ENCODE measurements at regions not wholly inside any gene's neighbourhood (a gene's known extent, or its start where the extent isn't known, plus 50 kb on each side); places are given as distances from the start of the nearest gene placed in this dataset.
A peak's percentile ranks its signal among the peaks of the same experiment; 100 is the strongest.
"Not testable (repeated sequence)": the region's sequence is repeated elsewhere in the genome, so short reads cannot be mapped to it uniquely, and the experiment has no call there.

- DNase-seq (ENCODE audit: low spot score) = no peak
- intact Hi-C loops (cut with DNase I) = no loop called here
Measured at GRCh38 chr15:88993662-88994061, 80.5 kb upstream of the MFGE8 start.

GRCh38 chr15:88994286-88994685 lies 81.1 kb upstream of the MFGE8 start:
- intact Hi-C loops (cut with DNase I) = no loop called here

DNA sequence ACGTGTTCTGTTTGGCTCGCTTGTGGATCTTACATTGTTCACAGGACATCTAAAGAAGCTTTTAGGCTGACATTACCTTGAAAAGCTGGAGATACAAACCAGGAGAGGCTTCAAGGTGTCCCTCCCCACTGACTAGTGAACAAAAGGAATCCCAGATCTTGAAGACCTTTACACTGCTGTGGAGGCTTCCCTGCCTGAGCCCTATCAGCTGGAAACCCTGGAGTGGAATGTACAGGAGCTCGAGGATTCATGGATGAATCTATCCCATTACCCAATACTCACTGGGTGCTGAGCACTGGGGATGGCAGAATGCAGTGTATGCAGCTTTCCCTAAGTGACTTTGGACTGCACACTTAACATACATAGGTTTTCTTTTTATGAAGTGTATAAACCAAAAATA lies 82.3 kb upstream of the MFGE8 start:
- no peak for DNase-seq (ENCODE audit: low spot score)
- intact Hi-C loops (cut with DNase I) = no loop called here

More at GRCh38 chr15:88994286-88994685, 81.1 kb upstream of the MFGE8 start:
- no peak for DNase-seq (ENCODE audit: low spot score)

GRCh38 chr15:88997531-88997930 lies 84.4 kb upstream of the MFGE8 start:
- intact Hi-C loops (cut with DNase I) = no loop called here
- no peak for DNase-seq (ENCODE audit: low spot score)

GRCh38 chr15:88998980-88999713 lies 86.0 kb upstream of the MFGE8 start:
- intact Hi-C loops (cut with DNase I) = no loop called here
- DNase-seq (ENCODE audit: low spot score) = no peak

- intact Hi-C loops (cut with DNase I); DNase-seq (ENCODE audit: low spot score): not testable (repeated sequence)
Measured at GRCh38 chr15:89001708-89002275, 86.5 kb upstream of the ABHD2 start.

DNA sequence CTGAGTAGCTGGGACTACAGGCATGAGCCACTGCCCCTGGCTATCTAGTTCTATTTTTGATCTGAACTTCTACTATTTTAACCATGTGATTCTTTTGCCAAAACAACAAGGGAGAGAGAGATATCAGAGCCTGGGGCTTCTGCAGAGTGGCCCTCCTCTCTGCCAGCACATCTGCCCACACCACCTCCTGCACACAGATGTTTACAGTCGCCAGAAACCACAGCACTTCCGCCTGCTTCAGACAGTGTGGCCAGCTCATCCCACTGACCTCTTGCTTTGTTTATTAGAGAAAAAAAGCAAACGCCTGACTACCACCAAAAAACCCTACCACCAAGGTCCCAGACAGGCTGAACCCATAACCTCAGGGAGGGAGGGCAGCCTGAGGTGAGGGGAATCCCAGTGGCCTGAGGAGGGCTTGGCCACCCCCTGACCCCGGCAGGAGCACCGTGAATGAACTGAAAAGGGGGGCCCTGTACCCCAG lies 85.9 kb upstream of the ABHD2 start:
- no peak for DNase-seq (ENCODE audit: low spot score)
- intact Hi-C loops (cut with DNase I) = no loop called here

- intact Hi-C loops (cut with DNase I) = no loop called here
- no peak for DNase-seq (ENCODE audit: low spot score)
Measured at GRCh38 chr15:89002830-89003229, 85.4 kb upstream of the ABHD2 start.

- no peak for DNase-seq (ENCODE audit: low spot score)
- intact Hi-C loops (cut with DNase I) = loop anchor here (2.0 kb wide), 1 partner anchor 95 kb away; no protein-coding TSS in a partner anchor
Measured at GRCh38 chr15:89003865-89004725, 84.2 kb upstream of the ABHD2 start.

GRCh38 chr15:89004726-89005030 lies 83.6 kb upstream of the ABHD2 start:
- no peak for DNase-seq (ENCODE audit: low spot score)
- intact Hi-C loops (cut with DNase I) = loop anchor here (2.0 kb wide), 1 partner anchor 96 kb away; no protein-coding TSS in a partner anchor

DNA sequence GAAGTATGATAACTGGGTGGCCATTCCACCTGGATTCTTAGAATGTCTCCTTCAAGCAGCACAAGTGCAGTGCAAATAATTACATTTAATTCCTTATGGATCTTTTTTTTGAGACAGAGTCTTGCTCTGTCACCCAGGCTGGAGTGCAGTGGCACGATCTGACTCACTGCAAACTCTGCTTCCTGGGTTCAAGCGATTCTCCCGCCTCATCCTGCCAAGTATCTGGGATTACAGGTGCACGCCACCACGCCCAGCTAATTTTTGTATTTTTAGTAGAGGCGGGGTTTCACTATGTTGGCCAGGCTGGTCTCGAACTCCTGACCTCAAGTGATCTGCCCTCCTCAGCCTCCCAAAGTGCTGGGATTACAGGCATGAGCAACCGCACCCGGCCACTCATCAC lies 80.7 kb upstream of the ABHD2 start:
- DNase-seq (ENCODE audit: low spot score); intact Hi-C loops (cut with DNase I): not testable (repeated sequence)

DNA sequence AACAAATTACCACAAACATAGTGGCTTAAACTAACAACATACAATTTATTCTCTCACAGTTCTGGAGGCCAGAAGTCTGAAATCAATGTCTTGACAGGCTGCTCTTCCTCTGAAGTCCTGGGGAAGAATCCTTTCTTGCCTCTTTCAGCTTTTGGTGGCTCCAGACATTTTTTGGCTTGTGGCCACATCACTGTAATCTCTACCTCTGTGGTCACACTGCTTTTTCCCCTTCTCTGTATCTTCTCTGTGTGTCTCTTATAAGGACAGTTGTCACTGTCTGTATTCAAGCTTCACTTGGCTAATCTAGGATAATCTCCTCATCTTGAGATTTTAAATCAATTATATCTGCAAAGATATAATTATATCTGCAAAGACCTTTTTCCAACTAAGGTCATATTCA lies 80.3 kb upstream of the ABHD2 start:
- intact Hi-C loops (cut with DNase I) = no loop called here
- no peak for DNase-seq (ENCODE audit: low spot score)

DNA sequence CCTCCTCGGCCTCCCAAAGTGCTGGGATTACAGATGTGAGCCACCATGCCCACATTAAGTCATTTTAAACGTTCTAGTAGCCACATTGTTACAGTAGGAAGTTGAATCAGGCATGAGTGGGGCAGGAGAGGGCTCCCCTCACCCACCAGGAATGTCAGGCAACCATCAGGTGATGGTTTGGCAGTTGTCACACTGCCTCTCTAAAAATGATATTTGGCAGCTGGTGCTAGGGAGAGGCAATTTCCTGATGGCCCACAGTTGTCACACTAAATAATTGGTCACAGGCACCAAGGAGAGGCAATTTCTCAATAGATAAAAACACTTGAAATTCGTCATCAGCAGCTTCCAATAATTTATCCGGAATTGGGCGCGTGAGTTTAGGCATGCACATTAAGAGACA lies 79.2 kb upstream of the ABHD2 start:
- intact Hi-C loops (cut with DNase I) = no loop called here
- no peak for DNase-seq (ENCODE audit: low spot score)

DNA sequence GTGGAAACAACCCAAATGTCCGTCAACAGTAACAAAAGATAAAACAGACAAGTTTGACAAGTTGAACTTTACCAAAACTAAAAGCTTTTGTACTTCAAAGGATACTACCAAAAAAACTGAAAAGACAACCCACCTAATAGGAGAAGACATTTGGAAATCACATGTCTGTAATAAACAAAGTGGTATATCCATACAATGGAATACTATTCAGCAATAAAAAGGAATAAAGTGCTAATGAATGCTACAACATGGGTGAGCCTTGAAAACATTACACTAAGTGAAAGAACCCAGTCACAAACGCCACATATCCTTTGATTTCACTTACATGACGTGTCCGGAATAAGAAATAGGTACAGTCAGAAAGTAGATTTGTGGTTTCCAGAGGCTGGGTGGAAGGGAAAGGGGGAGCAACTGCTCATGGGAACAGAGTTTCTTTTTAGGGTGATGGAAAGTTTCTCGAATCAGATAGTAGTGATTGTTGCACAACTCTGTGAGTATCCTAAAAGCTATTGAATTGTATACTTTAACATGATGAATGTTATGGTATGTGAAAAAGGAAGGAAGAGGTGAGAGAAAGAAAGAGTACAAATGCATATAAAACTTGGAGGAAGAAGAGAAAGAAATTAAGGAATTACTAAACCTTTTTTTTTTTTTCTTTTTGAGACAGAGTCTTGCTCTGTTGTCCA lies 72.7 kb upstream of the ABHD2 start:
- intact Hi-C loops (cut with DNase I) = loop anchor here (2.0 kb wide), 1 partner anchor 111 kb away; no protein-coding TSS in a partner anchor
- DNase-seq (ENCODE audit: low spot score) = no peak

GRCh38 chr15:89016549-89017041 lies 71.7 kb upstream of the ABHD2 start:
- DNase-seq (ENCODE audit: low spot score) = no peak
- intact Hi-C loops (cut with DNase I) = loop anchor here (2.0 kb wide), 1 partner anchor 112 kb away; no protein-coding TSS in a partner anchor

DNA sequence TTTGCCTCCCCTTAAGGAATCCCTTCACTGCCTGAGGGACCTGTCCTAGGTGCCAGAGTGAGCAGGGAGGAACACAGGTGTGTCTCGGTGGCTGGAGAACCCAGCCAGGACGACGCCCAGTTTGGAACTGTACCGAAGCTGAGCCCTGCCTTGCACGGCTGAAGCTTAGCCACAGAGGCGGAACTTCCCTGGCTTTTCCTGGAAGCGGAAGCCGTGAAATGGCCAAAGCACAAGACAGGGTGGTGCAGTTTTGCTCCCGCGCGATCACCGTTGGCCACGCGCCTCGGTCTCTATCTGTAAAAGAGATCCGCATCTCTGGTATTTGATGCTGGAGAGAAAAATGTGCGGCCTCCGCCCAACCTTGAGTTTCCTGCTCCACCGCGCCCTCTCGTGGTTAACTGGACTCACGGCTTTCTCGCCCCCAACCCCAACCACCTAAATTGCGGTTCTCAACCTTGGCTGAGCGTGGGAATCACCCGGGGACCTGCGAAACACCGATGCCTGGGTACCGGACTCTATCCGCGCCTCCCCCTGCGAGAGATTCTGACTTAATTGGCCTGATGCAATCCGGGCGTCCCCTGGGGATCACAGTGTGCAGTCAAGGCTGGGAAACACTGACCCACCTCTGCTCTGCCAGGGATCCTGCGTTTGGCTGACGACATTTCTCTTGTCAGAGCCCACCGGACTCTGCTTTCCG lies 70.7 kb upstream of the ABHD2 start:
- peak; percentile 89 for DNase-seq (ENCODE audit: low spot score)

GRCh38 chr15:89018207-89018606 lies 70.0 kb upstream of the ABHD2 start:
- intact Hi-C loops (cut with DNase I) = no loop called here
- DNase-seq (ENCODE audit: low spot score) = peak; percentile 82

More for the DNA sequence above, 70.7 kb upstream of the ABHD2 start:
- intact Hi-C loops (cut with DNase I) = loop anchor here (2.0 kb wide), 1 partner anchor 113 kb away; no protein-coding TSS in a partner anchor

DNA sequence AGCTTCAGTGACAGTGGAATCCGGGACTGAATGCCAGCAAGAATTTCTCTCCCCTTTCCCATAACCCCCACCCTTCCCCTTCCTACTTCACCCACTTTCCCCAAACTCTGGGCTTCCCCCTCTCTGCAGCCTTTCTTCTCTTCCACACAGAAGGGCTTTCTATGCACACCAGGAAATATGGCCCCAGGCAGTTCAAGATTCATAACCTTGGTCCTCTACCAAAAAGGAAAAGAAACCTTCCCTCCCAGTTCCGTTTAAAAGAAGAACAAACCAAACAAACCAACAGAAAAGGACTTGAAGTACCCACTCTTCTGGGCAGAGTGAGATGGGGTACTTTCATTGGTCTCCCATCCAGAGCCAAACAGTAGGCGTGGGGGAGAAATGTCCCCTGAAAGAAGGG lies 68.8 kb upstream of the ABHD2 start:
- DNase-seq (ENCODE audit: low spot score) = no peak
- intact Hi-C loops (cut with DNase I) = no loop called here

DNA sequence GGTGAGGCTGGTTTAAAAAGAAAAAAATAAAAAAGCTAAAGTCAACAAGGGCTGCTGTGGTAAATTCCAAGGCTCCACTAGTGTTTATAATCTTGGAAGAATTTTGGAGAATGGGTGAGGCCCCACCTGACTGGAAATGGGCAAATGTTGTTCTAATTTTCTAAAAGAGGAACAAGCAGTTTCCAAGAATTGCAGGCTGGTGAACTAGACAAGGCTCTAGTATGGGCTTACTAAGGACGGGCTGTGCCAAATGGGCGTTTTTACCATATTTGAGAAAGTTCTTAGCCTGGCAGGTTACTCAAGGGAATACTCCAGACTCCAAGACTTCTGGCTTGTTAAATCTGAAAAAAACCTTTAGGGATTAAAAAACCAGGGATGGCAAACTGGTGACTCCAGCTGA lies 67.0 kb upstream of the ABHD2 start:
- intact Hi-C loops (cut with DNase I) = no loop called here

More for the DNA sequence above, 67.0 kb upstream of the ABHD2 start:
- DNase-seq (ENCODE audit: low spot score) = no peak
